BLaER1 treated with 17β-estradiol and CSF1 and Interleukin-3, amounts not matched to agents 10 nM and 100 nM (cell line): ENCODE measurements at regions not wholly inside any gene's neighbourhood (a gene's known extent, or its start where the extent isn't known, plus 50 kb on each side); places are given as distances from the start of the nearest gene placed in this dataset.

Source experiments
- H3K27ac ChIP-seq, 11 experiments: shearing (Covaris generic); formaldehyde crosslinking; 2 replicates each; pipeline ENCODE4 v1.8.1; 2022
- H3K27me3 ChIP-seq, 11 experiments: shearing (Covaris generic); formaldehyde crosslinking; 2 replicates each; pipeline ENCODE4 v1.8.1; 2022
- H3K36me3 ChIP-seq, 11 experiments: shearing (Covaris generic); formaldehyde crosslinking; 2 replicates each; pipeline ENCODE4 v1.8.1; 2022
- H3K4me1 ChIP-seq, 10 experiments: shearing (Covaris generic); formaldehyde crosslinking; 2 replicates each; pipeline ENCODE4 v1.8.1; 2022
- H3K4me2 ChIP-seq, 11 experiments: shearing (Covaris generic); formaldehyde crosslinking; 2 replicates each; pipeline ENCODE4 v1.8.1; 2022
- H3K4me3 ChIP-seq, 10 experiments: shearing (Covaris generic); formaldehyde crosslinking; 2 replicates each; pipeline ENCODE4 v1.8.1; 2022
- H3K9ac ChIP-seq, 11 experiments: shearing (Covaris generic); formaldehyde crosslinking; 2 replicates each; pipeline ENCODE4 v1.8.1; 2022
- H3K9me3 ChIP-seq, 11 experiments: shearing (Covaris generic); formaldehyde crosslinking; replicated peaks in 1 of 11; 2 replicates each; pipeline ENCODE4 v1.8.1; 2022
- H4K20me1 ChIP-seq, 11 experiments: shearing (Covaris generic); formaldehyde crosslinking; 2 replicates each; pipeline ENCODE4 v1.8.1; 2022
- Cebpa-rat ChIP-seq, 11 experiments: shearing (Covaris generic); IDR thresholded peaks; 2 replicates each; pipeline ENCODE4 v1.8.1; 2022

DNA sequence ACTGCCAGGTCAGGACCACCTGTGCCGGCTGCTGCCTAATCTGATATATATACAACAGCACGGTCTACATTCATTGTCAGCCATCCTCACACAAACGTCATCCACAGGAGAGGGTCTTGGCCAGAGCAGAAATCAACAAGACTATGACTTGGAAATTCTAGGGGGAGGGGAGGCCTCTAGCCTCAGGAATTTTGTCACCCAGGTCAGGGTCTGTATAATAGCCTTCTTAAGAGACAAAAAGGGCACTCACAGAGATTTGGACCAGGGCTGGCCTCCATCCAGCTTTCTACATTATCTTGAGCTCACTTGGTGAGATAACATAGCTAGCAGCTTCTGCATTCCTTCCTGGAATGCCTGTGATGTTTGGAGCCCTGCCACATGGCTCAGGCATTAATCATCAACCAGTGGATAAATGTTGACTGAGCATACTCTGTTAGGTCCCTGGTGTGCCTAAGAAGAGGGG is 50.4 kb upstream of the CTIF start:
- no peak overlapping the region for H3K4me3 ChIP-seq
- H3K27me3 ChIP-seq = no peaks in the 10 kb centered on the region
- H3K4me1 ChIP-seq = peaks cover 0 to 3% (median 1%) of the 10 kb centered on the region in 10 experiments; a peak in 7 of 20 replicates
- no peaks in the 10 kb centered on the region for H3K9me3 ChIP-seq
- no peak overlapping the region for H3K4me2 ChIP-seq
- no peaks in the 10 kb centered on the region for H3K36me3 ChIP-seq
- H3K9ac ChIP-seq = no peak overlapping the region
- H4K20me1 ChIP-seq = no peaks in the 10 kb centered on the region
- H3K27ac ChIP-seq = no peak overlapping the region
- TF ChIP-seq Cebpa-rat (IDR thresholded peaks at IDR 0.05) = no peak

- H3K4me1 ChIP-seq = no peaks in the 10 kb centered on the region
- no peaks in the 10 kb centered on the region for H3K27me3 ChIP-seq
- no peak overlapping the region for H3K4me2 ChIP-seq
- H3K9me3 ChIP-seq = no peaks in the 10 kb centered on the region
- TF ChIP-seq Cebpa-rat (IDR thresholded peaks at IDR 0.05) = no peak
- H3K4me3 ChIP-seq = no peak overlapping the region
- no peaks in the 10 kb centered on the region for H3K36me3 ChIP-seq
- no peaks in the 10 kb centered on the region for H4K20me1 ChIP-seq
- H3K27ac ChIP-seq = no peak overlapping the region
- no peak overlapping the region for H3K9ac ChIP-seq
Observed at GRCh38 chr18:48486754-48487153, 52.1 kb upstream of the CTIF start.

DNA sequence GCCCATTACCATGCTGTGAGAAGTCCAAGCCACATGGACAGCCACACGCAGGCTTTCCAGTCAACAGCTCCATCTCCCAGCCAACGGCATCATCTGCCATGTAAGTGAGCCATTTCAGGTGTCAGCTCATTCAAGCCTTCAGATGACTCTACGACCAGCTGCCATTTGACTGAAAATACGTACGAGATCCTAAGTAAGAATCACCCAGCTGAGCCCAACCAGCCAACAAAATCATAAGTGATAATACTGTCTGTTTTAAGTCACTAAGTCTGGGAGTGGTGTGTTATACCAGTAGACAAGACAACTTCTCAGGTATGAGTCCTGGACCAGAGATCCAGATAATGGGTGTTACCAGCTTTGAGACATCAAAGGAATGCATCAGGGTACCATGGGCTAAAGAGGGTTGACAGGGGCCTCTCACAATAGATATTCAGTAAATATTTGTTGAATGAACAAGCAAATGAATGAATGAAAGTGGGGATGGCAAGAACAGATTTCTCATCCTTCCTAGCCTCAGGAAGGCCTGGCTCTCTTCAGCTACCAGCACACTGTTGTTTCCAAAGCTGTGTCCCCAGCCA is 52.9 kb upstream of the CTIF start:
- no peak overlapping the region for H3K4me2 ChIP-seq

DNA sequence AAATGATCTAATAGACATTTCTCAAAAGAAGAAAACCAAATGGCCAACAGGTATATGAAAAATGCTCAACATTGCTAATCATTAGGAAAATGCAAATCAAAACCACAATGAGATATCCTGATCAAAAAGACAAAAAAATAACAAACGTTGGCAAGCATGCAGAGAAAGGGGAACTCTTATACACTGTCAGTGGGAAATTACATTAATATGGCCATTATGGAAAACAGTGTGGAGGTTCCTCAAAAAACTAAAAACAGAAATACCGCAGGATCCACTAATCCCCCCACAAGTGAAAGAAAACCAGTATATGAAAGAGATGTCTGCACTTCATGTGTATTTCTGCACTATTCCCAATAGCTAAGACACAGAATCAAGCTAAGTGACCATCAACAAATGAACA is 57.7 kb upstream of the CTIF start:
- no peaks in the 10 kb centered on the region for H3K27me3 ChIP-seq
- peaks cover 0 to 6% (median 5%) of the 10 kb centered on the region in 11 experiments; a peak in 9 of 22 replicates for H3K9me3 ChIP-seq
- no peak overlapping the region for H3K9ac ChIP-seq
- no peak for TF ChIP-seq Cebpa-rat (IDR thresholded peaks at IDR 0.05)
- H4K20me1 ChIP-seq = no peaks in the 10 kb centered on the region
- no peak overlapping the region for H3K4me2 ChIP-seq
- no peak overlapping the region for H3K4me3 ChIP-seq
- H3K4me1 ChIP-seq = no peaks in the 10 kb centered on the region
- H3K36me3 ChIP-seq = no peaks in the 10 kb centered on the region
- H3K27ac ChIP-seq = no peak overlapping the region

More for the DNA sequence above, 52.9 kb upstream of the CTIF start:
- Histone ChIP-seq H3K27me3 (no peaks in the 10 kb centered on the region), H3K4me1 (no peaks in the 10 kb centered on the region), H3K4me3 (no peak overlapping the region), H3K36me3 (no peaks in the 10 kb centered on the region), H3K27ac (no peak overlapping the region), H3K9me3 (no peaks in the 10 kb centered on the region), H3K9ac (no peak overlapping the region), H4K20me1 (no peaks in the 10 kb centered on the region)
- TF ChIP-seq Cebpa-rat (IDR thresholded peaks at IDR 0.05) = no peak

- Histone ChIP-seq H3K4me1 (no peaks in the 10 kb centered on the region), H3K27ac (no peak overlapping the region), H3K27me3 (no peaks in the 10 kb centered on the region), H3K9me3 (peaks cover 0 to 6% (median 5%) of the 10 kb centered on the region in 11 experiments; a peak in 9 of 22 replicates), H3K9ac (no peak overlapping the region), H3K36me3 (no peaks in the 10 kb centered on the region), H4K20me1 (no peaks in the 10 kb centered on the region), H3K4me2 (no peak overlapping the region), H3K4me3 (no peak overlapping the region)
- no peak for TF ChIP-seq Cebpa-rat (IDR thresholded peaks at IDR 0.05)
Observed at GRCh38 chr18:48479531-48479930, 59.3 kb upstream of the CTIF start.

DNA sequence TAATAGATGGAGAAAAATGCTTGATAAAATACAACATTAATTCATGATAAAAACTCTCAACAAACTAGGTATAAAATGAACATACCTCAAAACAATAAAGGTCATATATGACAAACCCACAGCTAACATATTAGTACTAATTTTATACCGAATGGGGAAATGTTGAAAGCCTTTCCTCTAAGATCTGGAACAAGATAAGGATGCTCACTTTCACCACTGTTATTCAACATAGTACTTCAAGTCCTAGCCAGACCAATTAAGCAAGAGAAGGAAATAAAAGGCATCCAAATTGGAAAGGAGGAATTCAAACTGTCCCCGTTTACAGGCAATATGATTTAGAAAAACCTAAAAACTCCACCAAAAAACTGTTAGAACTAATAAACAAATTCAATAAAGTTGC is 61.5 kb upstream of the CTIF start:
- H3K27ac ChIP-seq = no peak overlapping the region
- peaks cover 0 to 8% (median 5%) of the 10 kb centered on the region in 11 experiments; a peak in 11 of 22 replicates for H3K9me3 ChIP-seq
- TF ChIP-seq Cebpa-rat (IDR thresholded peaks at IDR 0.05) = no peak
- no peaks in the 10 kb centered on the region for H3K27me3 ChIP-seq
- no peaks in the 10 kb centered on the region for H3K4me1 ChIP-seq
- no peaks in the 10 kb centered on the region for H4K20me1 ChIP-seq
- H3K36me3 ChIP-seq = no peaks in the 10 kb centered on the region
- no peak overlapping the region for H3K4me3 ChIP-seq
- no peak overlapping the region for H3K9ac ChIP-seq
- H3K4me2 ChIP-seq = no peak overlapping the region

DNA sequence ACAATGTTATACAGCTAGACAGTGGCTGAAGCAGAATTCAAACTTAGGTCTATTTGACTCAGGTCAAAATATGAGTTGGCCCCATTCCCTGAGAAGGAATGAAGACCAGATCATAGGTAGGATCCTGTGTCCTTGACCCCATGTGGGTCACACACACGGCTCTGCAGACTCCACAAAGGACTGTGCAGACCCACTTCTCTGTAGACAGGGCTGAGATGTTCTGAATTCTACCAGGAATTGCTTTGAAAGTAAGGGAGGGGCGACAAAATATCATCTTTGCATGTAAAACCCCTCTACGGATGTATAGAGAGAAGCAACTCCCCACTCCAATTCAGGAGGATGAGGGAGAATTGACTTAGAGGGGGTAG is 62.3 kb upstream of the CTIF start:
- Histone ChIP-seq H3K4me3 (no peak overlapping the region), H3K4me2 (no peak overlapping the region), H3K27ac (no peak overlapping the region)

GRCh38 chr18:48475635-48476549 is 62.9 kb upstream of the CTIF start:
- no peak overlapping the region for H3K27ac ChIP-seq
- no peak overlapping the region for H3K9ac ChIP-seq
- no peak for TF ChIP-seq Cebpa-rat (IDR thresholded peaks at IDR 0.05)
- H3K27me3 ChIP-seq = no peaks in the 10 kb centered on the region
- no peaks in the 10 kb centered on the region for H4K20me1 ChIP-seq
- no peak overlapping the region for H3K4me3 ChIP-seq
- H3K9me3 ChIP-seq = peaks cover 0 to 16% (median 5%) of the 10 kb centered on the region in 11 experiments; a peak in 11 of 22 replicates
- H3K36me3 ChIP-seq = no peaks in the 10 kb centered on the region
- no peaks in the 10 kb centered on the region for H3K4me1 ChIP-seq
- no peak overlapping the region for H3K4me2 ChIP-seq

More for the DNA sequence above, 62.3 kb upstream of the CTIF start:
- H3K27me3 ChIP-seq = no peaks in the 10 kb centered on the region
- peaks cover 0 to 16% (median 5%) of the 10 kb centered on the region in 11 experiments; a peak in 11 of 22 replicates for H3K9me3 ChIP-seq
- no peaks in the 10 kb centered on the region for H3K36me3 ChIP-seq
- no peaks in the 10 kb centered on the region for H3K4me1 ChIP-seq
- no peaks in the 10 kb centered on the region for H4K20me1 ChIP-seq
- TF ChIP-seq Cebpa-rat (IDR thresholded peaks at IDR 0.05) = no peak
- H3K9ac ChIP-seq = no peak overlapping the region

- Histone ChIP-seq H3K9ac (no peak overlapping the region), H3K27ac (no peak overlapping the region), H3K36me3 (no peaks in the 10 kb centered on the region), H3K9me3 (peaks cover 0 to 16% (median 5%) of the 10 kb centered on the region in 11 experiments; a peak in 11 of 22 replicates), H3K4me1 (no peaks in the 10 kb centered on the region), H3K27me3 (no peaks in the 10 kb centered on the region), H4K20me1 (no peaks in the 10 kb centered on the region), H3K4me3 (no peak overlapping the region), H3K4me2 (no peak overlapping the region)
- no peak for TF ChIP-seq Cebpa-rat (IDR thresholded peaks at IDR 0.05)
Observed at GRCh38 chr18:48473816-48474215, 64.6 kb upstream of the ZBTB7C start.
